H4 (cell line): ENCODE measurements at regions not wholly inside any gene's neighbourhood (a gene's known extent, or its start where the extent isn't known, plus 50 kb on each side); places are given as distances from the start of the nearest gene placed in this dataset.
"Not testable (repeated sequence)": the region's sequence is repeated elsewhere in the genome, so short reads cannot be mapped to it uniquely, and the experiment has no call there.

Experiments
- DNase-seq: peaks from one replicate; pipeline ENCODE4 v3.0.0-alpha.2; 2015; ENCODE audit warnings: low spot score

- no peak for DNase-seq
Measured at GRCh38 chr13:47705185-47705584, 295.9 kb downstream of the SUCLA2 start.

- DNase-seq, result no peak
Measured at GRCh38 chr13:47696674-47697073, 304.4 kb downstream of the SUCLA2 start.

GRCh38 chr13:47687577-47687976 is 313.5 kb downstream of the SUCLA2 start:
- no peak for DNase-seq

- not testable (repeated sequence) for DNase-seq
Measured at GRCh38 chr13:47685156-47685555, 315.9 kb downstream of the SUCLA2 start.

GRCh38 chr13:47680748-47681147 is 320.3 kb downstream of the SUCLA2 start:
- DNase-seq, result no peak

- DNase-seq, result no peak
Measured at GRCh38 chr13:47679401-47679800, 321.7 kb downstream of the SUCLA2 start.

- DNase-seq, result no peak
Measured at GRCh38 chr13:47678201-47678968, 322.7 kb downstream of the SUCLA2 start.

- DNase-seq, result no peak
Measured at GRCh38 chr13:47675871-47676270, 325.2 kb downstream of the SUCLA2 start.

- peak; percentile 65 for DNase-seq
Measured at GRCh38 chr13:47673009-47673850, 327.8 kb downstream of the SUCLA2 start.

- DNase-seq, result no peak
Measured at GRCh38 chr13:47672245-47673008, 328.6 kb downstream of the SUCLA2 start.

GRCh38 chr13:47671776-47672175 is 329.3 kb downstream of the SUCLA2 start:
- DNase-seq, result no peak

- no peak for DNase-seq
Measured at GRCh38 chr13:47665043-47665442, 336.0 kb downstream of the SUCLA2 start.

GRCh38 chr13:47661076-47661475 is 340.0 kb downstream of the SUCLA2 start:
- DNase-seq, result peak; percentile 22

GRCh38 chr13:47656651-47657050 is 344.4 kb downstream of the SUCLA2 start:
- DNase-seq, result no peak

- DNase-seq, result no peak
Measured at GRCh38 chr13:47650209-47650608, 350.9 kb downstream of the SUCLA2 start.

GRCh38 chr13:47647001-47647400 is 354.1 kb downstream of the SUCLA2 start:
- no peak for DNase-seq

- DNase-seq, result no peak
Measured at GRCh38 chr13:47646298-47646697, 354.8 kb downstream of the SUCLA2 start.

GRCh38 chr13:47639738-47640447 is 361.2 kb downstream of the SUCLA2 start:
- no peak for DNase-seq

GRCh38 chr13:47638627-47639026 is 362.4 kb downstream of the SUCLA2 start:
- DNase-seq, result no peak

- no peak for DNase-seq
Measured at GRCh38 chr13:47632311-47632710, 368.8 kb downstream of the SUCLA2 start.

- no peak for DNase-seq
Measured at GRCh38 chr13:47628666-47629065, 372.4 kb downstream of the SUCLA2 start.

- DNase-seq, result no peak
Measured at GRCh38 chr13:47623862-47624261, 377.2 kb downstream of the SUCLA2 start.
